Sigmoid colon (tissue), 3 donors: ENCODE measurements at regions not wholly inside any gene's neighbourhood (a gene's known extent, or its start where the extent isn't known, plus 50 kb on each side); places are given as distances from the start of the nearest gene placed in this dataset.

Source experiments
- CTCF ChIP-seq, 4 experiments: fragments of 450-650 bp in 3 of 4; fragments of 200-600 bp in 1 of 4; IDR thresholded peaks; one replicate each; pipeline ENCODE4 v1.5.1; 2016 to 2019; ENCODE audit warnings: antibody characterized with exemption in 4 of 4, mild to moderate bottlenecking in 3 of 4, moderate library complexity in 2 of 4
- POLR2A ChIP-seq, 2 donors: fragments of 450-650 bp; IDR thresholded peaks; one replicate each; pipeline ENCODE4 v1.6.1; 2016; ENCODE audit warnings: antibody characterized with exemption in 2 of 2, mild to moderate bottlenecking in 2 of 2, moderate library complexity in 2 of 2

GRCh38 chr18:44497757-44498490 lies 182.8 kb upstream of the SETBP1 start:
- no peak for TF ChIP-seq POLR2A (IDR thresholded peaks at IDR 0.05)
- no peak for TF ChIP-seq CTCF (IDR thresholded peaks at IDR 0.05)
